ENCODE measurements at regions not wholly inside any gene's neighbourhood (a gene's known extent, or its start where the extent isn't known, plus 50 kb on each side); places are given as distances from the start of the nearest gene placed in this dataset.

GRCh38 chr10:6319119-6319518 lies 116.4 kb downstream of the PFKFB3 start:
- TF ChIP-seq EP300 (IDR thresholded peaks at IDR 0.05) (no peak), CTCF (IDR thresholded peaks at IDR 0.05) (no peak), POLR2A (IDR thresholded peaks at IDR 0.05) (no peak), POLR2AphosphoS5 (IDR thresholded peaks at IDR 0.05) (no peak)
- H3K4me1 ChIP-seq = peaks cover 0 to 3% (median 0%) of the 10 kb centered on the region in 4 donors
- no peak for ATAC-seq (ENCODE audit: low FRiP score in 2 of 2)
- no peaks in the 10 kb centered on the region for H3K36me3 ChIP-seq
- H3K27ac ChIP-seq = no peak overlapping the region
- H3K4me3 ChIP-seq = no peak overlapping the region
- no peak for DNase-seq
- no peaks in the 10 kb centered on the region for H3K9me3 ChIP-seq
- H3K27me3 ChIP-seq = no peaks in the 10 kb centered on the region

GRCh38 chr10:6320320-6321010 lies 117.7 kb downstream of the PFKFB3 start:
- 90% methylated on average over 6 of the region's 6 CpGs for WGBS, 2 donors
- H3K9me3 ChIP-seq = no peaks in the 10 kb centered on the region
- DNase-seq = no peak

GRCh38 chr10:6321880-6322279 lies 119.1 kb downstream of the PFKFB3 start:
- Histone ChIP-seq H3K27me3 (no peaks in the 10 kb centered on the region), H3K27ac (no peak overlapping the region), H3K4me1 (peaks cover 0 to 3% (median 0%) of the 10 kb centered on the region in 4 donors), H3K9me3 (no peaks in the 10 kb centered on the region), H3K36me3 (no peaks in the 10 kb centered on the region), H3K4me3 (no peak overlapping the region)
- no peak for DNase-seq
- WGBS, 2 donors = 85 to 93% methylated on average over 9 of the region's 9 CpGs
- ATAC-seq (ENCODE audit: low FRiP score in 2 of 2) = no peak
- TF ChIP-seq POLR2A (IDR thresholded peaks at IDR 0.05) (no peak), EP300 (IDR thresholded peaks at IDR 0.05) (no peak), POLR2AphosphoS5 (IDR thresholded peaks at IDR 0.05) (no peak), CTCF (IDR thresholded peaks at IDR 0.05) (no peak)

More at GRCh38 chr10:6320320-6321010, 117.7 kb downstream of the PFKFB3 start:
- H3K4me3 ChIP-seq = no peak overlapping the region
- TF ChIP-seq POLR2A (IDR thresholded peaks at IDR 0.05) (no peak), POLR2AphosphoS5 (IDR thresholded peaks at IDR 0.05) (no peak), CTCF (IDR thresholded peaks at IDR 0.05) (no peak), EP300 (IDR thresholded peaks at IDR 0.05) (no peak)
- no peak for ATAC-seq (ENCODE audit: low FRiP score in 2 of 2)
- no peak overlapping the region for H3K27ac ChIP-seq
- H3K27me3 ChIP-seq = no peaks in the 10 kb centered on the region
- peaks cover 0 to 3% (median 0%) of the 10 kb centered on the region in 4 donors for H3K4me1 ChIP-seq
- no peaks in the 10 kb centered on the region for H3K36me3 ChIP-seq

GRCh38 chr10:6322805-6323204 lies 120.1 kb downstream of the PFKFB3 start:
- TF ChIP-seq POLR2A (IDR thresholded peaks at IDR 0.05) = no peak
- no peak for TF ChIP-seq POLR2AphosphoS5 (IDR thresholded peaks at IDR 0.05)
- no peak for TF ChIP-seq EP300 (IDR thresholded peaks at IDR 0.05)
- TF ChIP-seq CTCF (IDR thresholded peaks at IDR 0.05) = no peak

More at GRCh38 chr10:6322805-6323204, 120.1 kb downstream of the PFKFB3 start:
- no peaks in the 10 kb centered on the region for H3K9me3 ChIP-seq
- H3K4me3 ChIP-seq = no peak overlapping the region
- no peak overlapping the region for H3K27ac ChIP-seq
- H3K4me1 ChIP-seq = peaks cover 0 to 3% (median 0%) of the 10 kb centered on the region in 4 donors
- no peaks in the 10 kb centered on the region for H3K36me3 ChIP-seq
- ATAC-seq (ENCODE audit: low FRiP score in 2 of 2) = no peak
- WGBS, 2 donors = 97 to 98% methylated on average over 3 of the region's 3 CpGs
- no peaks in the 10 kb centered on the region for H3K27me3 ChIP-seq
- DNase-seq = no peak
